Hepatic stellate cell (primary cell): ENCODE measurements at regions not wholly inside any gene's neighbourhood (a gene's known extent, or its start where the extent isn't known, plus 50 kb on each side); places are given as distances from the start of the nearest gene placed in this dataset.
A peak's percentile ranks its signal among the peaks of the same experiment; 100 is the strongest.
"Not testable (repeated sequence)": the region's sequence is repeated elsewhere in the genome, so short reads cannot be mapped to it uniquely, and the experiment has no call there.

Source experiments
- DNase-seq: peaks from one replicate; pipeline ENCODE4 v3.0.0; 2011; ENCODE audit warnings: low spot score

DNA sequence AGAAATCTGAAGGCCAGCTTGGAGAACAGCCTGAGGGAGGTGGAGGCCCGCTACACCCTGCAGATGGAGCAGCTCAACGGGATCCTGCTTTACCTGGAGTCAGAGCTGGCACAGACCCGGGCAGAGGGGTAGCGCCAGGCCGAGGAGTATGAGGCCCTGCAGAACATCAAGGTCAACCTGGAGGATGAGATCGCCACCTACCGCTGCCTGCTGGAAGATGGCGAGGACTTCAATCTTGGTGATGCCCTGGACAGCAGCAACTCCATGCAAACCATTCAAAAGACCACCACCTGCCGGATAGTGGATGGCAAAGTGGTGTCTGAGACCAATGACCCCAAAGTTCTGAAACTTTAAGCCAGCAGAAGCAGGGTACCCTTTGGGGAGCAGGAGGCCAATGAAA is 318.4 kb downstream of the ZFHX3 start:
- DNase-seq, result not testable (repeated sequence)

DNA sequence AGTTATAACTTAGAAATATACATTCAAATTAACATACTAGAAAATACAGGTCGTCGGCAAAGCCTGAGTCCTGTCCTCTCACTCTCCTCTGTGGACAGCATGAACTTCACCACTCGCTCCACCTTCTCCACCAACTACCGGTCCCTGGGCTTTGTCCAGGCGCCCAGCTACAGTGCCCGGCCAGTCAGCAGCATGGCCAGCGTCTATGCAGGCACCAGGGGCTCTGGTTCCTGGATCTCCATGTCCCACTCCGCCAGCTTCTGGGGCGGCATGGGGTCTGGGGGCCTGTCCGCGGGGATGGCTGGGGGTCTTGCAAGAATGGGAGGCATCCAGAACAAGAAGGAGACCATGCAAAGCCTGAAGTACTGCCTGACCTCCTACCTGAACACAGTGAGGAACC is 319.4 kb downstream of the ZFHX3 start:
- DNase-seq, result no peak

DNA sequence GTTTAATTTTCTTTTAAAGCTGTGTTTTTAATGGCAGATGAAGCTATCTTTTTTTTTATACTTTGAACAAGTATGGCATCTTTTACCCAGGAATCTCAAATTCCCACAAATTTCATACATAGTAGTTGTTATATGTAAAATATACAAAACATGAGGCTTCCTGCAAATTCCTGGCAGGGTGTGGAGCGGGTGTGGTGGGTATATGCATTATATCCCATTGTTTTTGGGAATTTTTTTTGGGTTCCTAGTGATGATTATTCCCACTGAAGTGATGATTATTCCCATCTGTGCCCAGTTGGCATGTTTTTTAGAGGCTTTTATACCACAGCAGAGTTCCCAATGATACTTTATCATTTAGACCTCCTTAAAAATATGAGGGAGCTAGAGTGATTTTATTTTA is 320.4 kb downstream of the ZFHX3 start:
- DNase-seq, result no peak

DNA sequence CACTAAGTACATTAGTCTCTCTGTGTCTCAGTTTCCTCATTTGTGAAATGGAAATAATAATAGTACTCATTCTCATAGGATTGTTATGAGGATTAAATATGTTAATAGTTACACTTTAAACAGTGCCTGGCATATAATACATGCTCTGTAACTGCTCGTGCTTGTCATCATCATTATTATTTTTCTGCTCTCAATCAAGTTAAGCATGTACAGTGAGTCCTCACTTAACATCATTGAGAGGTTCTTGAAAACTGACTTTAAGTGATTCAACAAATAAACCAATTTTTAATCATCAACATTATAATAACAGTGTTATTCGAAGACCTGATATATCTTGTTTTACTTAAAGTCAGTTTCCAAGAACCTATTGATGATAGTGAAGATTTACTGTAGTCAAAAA is 322.3 kb downstream of the ZFHX3 start:
- DNase-seq, result no peak

DNA sequence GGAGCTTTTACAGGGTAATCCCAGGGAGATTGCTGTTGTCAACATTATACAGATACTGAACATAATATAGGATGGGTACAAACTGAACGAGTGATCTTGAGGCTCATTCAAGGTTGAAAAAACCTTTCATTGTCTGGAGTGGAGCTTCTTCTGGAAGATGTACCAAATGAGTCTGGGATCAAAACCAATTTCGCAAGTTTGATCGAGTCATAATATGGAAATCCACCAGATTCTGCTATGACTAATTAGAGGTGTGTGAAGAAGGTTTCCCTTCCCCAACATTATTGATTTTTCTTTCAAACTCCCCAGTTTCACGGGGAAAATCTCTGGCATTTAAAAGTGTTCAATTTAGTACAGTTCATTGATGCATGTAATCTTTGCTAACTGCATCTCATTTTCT is 324.1 kb downstream of the ZFHX3 start:
- no peak for DNase-seq

DNA sequence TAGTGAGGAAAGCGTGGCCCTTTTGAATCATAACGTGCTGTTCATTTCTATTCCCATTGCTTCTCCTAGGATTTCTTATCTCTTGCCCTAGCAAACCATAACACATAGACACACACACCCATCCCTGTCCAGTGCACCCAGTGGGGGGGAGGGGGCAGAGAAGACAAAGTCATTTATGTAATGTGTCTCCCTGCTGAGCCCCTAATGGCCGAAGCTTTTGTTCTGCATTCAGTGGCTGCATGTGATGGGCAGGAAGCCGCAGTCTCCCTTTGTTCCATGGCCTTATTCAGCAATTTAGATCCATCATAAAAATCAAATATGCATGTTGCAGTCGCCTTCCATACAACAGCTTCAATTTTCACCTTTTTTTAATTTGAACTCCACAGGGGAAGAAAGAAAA is 325.4 kb downstream of the ZFHX3 start:
- DNase-seq, result no peak

DNA sequence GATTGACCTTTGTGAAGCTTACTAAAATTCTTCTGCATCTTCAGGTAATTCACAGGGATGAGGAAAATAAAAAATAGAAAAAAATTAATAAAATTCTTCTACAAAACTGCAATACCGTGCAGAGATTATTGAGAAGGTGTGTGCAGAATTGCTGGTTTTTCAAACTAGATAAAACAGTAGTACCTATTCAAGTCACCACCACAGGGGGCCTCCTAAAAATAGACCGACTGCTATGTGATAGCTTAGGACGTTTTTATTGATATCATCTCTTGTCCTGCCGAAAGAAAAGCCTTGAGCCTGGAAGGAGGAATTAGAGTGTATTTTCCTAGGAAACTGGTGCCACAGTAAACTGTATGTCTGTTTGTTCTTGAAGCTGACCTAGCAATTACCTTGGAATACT is 325.9 kb downstream of the ZFHX3 start:
- no peak for DNase-seq

DNA sequence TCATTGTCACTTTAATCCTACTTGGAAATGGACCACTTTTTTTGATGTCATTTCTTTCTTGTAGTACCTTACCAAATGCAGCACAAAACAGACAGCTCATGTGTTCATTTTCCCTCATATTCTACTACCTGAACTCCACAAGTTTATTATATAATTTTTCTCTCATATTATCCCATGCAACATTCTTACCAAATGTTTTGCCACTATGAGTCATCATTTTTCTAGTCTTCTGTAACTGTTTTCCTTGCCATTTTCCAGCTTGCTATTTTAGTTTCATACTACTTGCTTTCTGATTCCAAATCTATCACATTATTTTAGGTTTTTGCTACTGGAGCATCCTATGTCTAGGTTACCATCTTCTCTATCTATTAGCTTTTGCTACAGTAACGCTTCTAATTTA is 332.7 kb downstream of the ZFHX3 start:
- peak; percentile 16 for DNase-seq

DNA sequence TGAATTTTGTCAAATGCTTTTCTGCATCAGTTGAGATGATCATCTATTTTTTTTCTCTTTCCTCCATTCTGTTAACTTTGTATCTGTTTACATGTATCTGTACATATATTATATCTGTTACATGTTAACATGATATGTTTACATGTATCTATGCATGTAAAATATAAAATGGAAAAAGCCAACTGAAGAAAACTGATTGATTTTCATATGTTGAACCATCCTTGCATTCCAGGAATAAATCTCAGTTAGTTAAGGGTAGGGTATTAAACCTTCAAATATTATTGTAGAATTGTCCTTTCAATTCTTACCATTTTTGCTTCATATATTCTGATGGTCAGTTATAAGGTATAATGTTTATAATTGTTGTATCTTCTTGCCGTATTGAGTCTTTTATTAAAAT is 336.1 kb downstream of the ZFHX3 start:
- DNase-seq, result no peak

DNA sequence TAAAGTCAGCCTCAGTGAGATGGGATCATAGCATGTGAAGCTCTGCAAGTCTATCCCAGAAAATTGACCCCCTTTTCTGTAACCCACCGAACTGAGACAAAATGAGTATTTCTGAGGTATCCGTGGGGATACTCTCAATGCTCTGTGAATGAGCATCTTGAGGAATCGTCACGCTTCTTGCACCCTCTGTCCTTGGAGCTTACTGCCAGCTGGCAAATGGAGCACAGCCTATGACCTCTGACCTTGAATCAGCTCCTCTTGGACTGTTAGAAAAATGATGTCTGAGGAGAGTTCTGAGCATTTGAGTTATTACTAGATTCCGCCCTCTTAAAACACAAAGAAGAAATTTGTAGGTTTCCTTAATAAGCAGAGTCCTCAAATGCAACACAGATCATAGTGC is 342.1 kb downstream of the ZFHX3 start:
- DNase-seq, result no peak

DNA sequence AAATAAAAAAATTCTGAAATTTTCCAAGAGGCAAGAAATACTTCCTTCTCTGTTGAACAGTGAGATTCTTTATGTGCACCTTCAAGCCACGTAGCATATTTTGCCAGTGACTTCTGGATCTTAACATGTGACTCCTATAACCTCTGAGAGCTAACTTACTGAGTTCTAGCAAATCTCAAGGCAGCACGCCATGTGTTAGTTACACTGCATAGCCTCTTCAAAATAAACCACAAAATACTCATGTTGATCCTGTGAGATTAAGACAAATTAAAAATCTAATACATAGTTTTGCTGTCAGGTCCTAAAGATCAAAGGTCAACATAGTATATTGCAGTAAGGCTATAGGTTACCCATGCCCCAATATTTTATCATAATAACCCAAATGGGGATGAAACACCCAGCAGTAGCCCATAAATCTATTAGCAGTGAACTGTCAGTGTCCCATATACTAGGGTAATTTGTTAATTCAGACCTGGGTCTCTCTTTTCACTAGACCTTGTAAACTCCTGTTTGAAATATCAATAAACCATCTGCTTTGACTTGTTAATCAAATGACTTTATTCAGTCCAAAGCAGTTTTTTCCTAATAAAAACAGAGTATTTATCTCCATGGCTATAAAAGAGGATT is 343.1 kb downstream of the ZFHX3 start:
- no peak for DNase-seq

DNA sequence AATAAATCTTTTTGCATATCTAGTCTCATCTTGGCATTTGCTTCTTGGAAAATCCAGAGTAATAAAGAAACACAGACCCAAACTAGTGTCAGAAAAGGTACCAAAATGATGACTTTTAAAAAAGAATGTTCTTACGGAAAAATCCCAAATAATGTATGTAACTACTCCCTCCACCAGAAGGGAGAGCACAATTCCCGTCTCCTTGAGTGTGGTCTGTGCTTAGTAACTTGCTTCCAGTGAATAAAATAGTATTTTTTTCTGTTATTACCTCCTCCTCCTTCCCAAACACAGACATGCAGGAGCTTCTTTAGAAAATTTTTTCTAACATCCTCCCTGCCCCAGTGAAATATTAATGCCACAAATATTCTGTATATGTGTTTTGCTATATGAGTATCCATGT is 358.1 kb downstream of the ZFHX3 start:
- no peak for DNase-seq

DNA sequence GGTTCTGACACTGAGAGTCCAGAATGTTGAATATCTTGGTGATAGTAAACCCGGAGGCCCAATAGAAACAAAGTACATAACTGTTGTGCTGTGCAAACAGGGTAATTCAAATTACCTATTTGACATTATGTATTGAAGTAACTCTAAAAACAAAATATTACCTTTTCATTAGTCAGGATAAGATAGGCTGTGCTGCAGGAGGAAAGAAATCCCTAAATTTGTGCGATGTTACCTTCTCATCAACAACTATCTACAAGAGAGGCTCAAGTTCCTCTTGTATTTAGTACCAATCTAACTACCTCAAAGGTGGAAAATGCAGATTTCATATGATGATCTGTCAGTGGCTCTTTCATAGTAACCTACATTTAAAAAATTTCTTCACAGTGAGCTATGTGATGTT is 367.2 kb downstream of the ZFHX3 start:
- DNase-seq, result no peak

DNA sequence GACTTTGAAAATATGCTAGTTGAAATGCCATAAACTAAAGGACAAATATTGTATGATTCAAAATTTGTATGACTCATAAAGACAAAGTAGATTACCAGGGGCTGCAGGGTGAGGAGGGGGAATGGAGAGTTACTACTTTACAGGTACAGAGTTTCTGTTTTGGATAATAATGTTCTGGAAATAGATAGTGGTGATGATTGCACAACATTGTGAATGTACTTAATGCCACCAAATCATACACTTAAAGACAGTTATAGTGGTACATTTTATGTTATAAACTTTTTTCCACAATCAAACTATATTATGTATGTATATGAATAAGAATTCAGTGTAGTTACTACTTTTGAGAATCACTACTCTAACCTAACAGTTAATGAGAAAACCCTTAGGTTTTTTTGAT is 368.1 kb downstream of the ZFHX3 start:
- no peak for DNase-seq

DNA sequence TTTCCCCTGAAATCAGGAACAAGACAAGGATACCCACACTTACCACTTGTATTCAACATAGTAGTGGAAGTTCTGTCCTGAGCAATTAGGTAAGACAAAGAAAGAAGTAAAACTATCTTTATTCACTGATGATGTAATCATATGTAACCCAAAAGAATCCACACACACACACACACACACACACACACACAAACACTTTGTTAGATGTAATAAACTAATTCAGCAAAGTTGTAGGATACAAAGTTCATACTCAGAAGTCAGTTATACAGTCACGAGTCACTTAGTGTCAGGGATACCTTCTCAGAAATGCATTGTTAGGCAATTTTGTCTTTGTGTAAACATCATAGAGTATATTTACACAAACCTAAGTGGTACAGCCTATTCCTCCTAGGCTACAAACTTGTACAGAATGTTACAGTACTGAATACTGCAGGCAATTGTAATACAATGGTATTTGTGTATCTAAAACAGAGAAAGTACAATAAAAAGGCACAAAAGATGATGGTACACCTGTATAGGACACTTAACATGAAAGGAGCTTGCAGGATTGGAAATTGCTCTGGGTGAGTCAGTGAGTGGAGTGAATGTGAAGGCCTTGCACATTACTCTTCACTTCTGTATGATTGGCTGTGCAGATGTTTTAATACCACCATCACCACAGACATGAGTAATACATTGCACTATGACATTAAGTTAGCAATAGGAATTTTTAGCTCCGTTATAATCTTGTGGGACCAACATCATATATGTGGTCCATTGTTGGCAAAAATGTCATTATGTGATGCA is 370.1 kb downstream of the ZFHX3 start:
- peak; percentile 12 for DNase-seq

DNA sequence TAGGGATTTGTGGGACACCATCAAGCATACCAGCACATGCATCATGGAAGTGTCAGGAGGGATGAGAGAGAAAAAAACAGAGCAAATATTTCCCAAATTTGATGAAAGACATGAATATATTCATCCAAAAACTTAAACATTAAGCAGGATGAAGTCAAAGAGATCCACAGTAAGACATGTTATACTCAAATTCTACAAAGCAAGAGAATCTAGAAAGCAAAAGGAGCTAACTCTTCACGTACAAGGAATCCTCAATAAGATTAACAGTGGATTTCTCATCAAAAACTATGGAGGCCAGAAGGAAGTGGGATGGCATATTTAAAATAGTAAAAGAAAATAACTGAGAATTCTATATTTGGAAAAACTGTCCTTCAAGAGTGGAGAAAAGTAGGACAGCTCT is 374.8 kb downstream of the ZFHX3 start:
- DNase-seq, result no peak

DNA sequence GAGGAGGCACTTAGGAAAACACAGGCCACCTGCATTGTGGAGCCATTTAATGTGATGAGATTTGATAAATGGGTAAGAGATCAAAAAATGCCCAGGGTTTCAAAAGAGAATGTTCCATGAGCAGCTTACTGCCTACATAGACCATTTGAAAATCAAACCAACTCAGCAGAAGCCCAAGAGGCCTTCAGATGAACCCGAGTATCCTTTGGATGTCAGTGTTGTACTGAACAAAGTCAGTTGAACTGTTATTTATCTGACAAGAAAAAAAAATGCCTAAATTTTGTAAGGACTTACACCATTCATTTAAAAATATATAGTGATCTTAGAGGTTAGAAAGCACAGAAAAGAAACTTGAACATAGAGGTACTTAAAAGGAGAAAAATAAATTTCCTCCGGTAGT is 381.7 kb downstream of the ZFHX3 start:
- no peak for DNase-seq

DNA sequence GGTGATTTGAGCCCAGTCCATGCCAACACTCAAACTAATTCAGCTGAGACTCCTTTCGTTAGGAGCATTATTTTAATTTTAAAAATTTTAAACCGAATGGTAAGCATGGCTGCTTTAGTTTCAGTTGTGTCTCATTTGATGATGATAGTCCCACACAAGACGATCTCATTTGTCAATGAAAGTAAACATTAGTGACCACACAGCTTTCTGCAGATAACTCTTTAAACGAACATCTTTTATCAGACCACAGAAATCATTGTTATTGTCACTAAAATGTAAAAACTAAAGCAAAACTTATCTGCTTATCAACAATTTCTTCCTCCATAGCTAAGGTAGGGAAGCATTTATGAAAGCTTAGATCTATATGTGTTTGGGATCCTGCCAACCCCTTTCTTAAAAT is 382.2 kb downstream of the ZFHX3 start:
- no peak for DNase-seq

DNA sequence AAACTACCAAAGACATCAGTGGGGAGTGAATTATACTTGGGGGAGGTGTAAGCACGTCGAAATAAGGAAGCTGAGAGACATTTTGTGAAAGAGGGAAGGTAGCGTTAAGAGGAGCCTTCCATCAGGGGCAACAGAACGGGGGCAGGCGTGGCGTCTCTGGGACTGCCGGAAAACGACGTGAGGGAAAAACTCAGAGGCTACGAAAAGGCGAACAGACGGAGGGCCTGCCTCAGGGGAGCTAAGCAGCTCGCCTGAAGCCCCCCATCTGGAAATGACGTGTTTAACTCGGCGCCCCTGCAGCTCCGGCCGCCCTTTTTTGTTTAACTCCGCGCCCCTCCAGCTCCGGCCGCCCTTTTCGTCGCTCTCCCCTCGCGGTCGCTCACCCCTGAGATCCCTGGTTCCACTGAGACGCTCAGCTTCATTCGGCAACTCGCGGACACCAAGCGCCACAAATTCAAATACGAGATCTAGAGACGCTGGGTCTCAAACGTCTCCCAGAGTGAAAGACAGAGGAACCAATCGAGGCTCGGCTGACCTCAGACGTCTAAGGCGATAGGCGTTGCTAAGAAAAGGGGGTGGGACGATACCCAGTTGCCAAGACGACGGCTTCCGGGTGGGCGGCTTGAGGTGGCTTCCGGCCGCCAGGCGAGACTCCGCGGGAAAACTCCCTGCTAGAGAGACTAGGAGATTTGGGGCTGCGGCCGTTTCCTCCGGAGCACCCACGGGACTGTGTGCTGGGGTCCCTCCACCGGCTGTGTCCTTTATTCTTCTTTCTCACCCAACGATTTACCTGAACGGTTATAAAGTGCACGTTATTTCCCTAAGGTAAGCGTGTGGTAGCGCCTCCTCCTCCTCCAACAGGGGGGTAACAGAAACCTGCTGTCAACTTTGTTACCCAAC is 383.2 kb downstream of the ZFHX3 start:
- peak; percentile 97 for DNase-seq

DNA sequence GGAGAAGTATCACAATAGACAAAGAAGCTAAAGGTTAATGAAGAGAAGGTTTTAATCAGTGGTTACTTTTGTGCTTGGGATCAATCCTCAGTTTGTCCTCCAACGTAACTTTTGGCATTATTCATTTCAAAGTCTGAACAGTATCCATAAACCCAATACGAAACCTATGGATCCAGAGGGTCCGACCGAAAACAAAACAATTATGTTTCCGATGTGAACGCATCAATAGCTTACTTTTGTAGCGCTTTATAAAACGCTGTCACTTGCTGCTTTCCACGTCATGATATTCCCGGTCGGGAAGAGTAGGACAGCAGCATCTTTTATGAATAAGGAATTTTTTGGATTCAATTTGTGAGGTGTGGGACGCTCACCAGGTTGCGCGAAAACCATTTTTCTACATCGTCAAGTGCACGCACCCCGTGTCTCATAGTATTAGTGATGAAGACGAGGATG is 383.8 kb downstream of the ZFHX3 start:
- no peak for DNase-seq

DNA sequence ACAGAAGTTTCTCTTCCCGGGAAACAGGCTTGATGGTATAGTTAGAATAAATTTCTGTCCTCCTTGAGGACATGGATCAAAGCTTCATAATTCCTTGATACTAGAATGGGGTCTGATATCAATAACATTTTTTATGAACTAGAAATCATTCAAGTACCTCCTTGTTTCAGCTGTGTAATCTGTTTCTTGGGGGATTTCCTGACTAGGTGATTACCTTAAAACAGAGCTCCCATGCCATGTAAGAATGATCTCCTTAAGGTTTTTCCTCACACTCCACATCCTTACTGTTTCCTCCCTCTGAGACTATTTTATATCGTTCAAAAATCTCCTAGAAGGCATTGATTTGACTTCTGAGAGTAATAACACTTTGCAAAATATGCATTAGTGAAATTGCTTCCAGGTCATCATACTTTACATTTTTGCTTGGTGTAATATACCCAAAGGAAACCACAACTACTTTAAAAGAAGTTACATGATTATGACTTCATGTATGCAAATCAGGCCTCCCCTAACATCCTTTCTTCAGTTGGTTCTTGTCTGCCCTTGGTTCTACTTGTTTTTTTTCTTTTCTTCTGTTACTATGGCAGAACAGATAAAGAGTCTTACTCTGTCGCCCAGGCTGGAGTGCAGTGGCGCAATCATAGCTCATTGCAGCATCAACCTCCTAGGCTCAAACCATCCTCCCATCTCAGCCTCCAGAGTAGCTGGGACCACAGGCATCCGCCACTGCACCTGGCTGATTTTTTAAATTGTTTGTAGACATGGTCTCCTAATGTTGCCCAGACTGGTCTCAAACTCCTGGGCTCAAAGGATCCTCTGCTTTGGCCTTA is 388.8 kb downstream of the ZFHX3 start:
- DNase-seq, result no peak

DNA sequence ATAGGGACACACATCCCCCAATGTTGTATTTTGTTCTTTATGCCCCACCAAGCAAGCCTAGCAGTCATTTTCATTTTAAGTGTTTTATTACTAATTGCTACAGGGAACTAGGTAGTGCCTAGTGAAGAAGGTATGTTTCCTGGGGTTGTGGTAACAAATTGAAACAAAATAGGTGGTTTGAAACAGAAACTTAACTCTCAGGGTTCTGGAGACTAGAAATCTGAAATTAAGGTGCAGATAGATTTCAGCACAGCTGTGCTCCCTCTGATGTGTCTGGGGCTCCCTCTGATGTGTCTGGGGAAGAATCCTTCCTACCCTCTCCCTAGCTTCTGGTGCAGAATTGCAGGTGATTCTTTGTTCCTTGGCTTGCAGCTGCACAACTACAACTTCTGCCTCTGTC is 390.1 kb downstream of the ZFHX3 start:
- no peak for DNase-seq
